HS-5 (cell line): ENCODE measurements at regions not wholly inside any gene's neighbourhood (a gene's known extent, or its start where the extent isn't known, plus 50 kb on each side); places are given as distances from the start of the nearest gene placed in this dataset.

ENCODE experiments used
- DNase-seq: peaks from one replicate; pipeline ENCODE4 v3.0.0-alpha.2; 2012; ENCODE audit warnings: low read depth

GRCh38 chr1:23615423-23615822 lies 56.1 kb upstream of the ID3 start:
- DNase-seq: no peak

- DNase-seq: no peak
Observed at GRCh38 chr1:23614032-23614660, 54.8 kb upstream of the ID3 start.

- no peak for DNase-seq
Observed at GRCh38 chr1:23613191-23614031, 54.1 kb upstream of the ID3 start.

- no peak for DNase-seq
Observed at GRCh38 chr1:23611601-23612327, 52.5 kb upstream of the ID3 start.

GRCh38 chr1:23610677-23611076 lies 51.4 kb upstream of the ID3 start:
- DNase-seq: no peak

GRCh38 chr1:23609971-23610370 lies 50.7 kb upstream of the ID3 start:
- no peak for DNase-seq
